Activated CD4-positive, CD25-positive, alpha-beta regulatory T cell treated with anti-CD3 and anti-CD28 coated beads, Interleukin-2, amount 50 U/mL, for 24 hours (primary cell): ENCODE measurements at regions not wholly inside any gene's neighbourhood (a gene's known extent, or its start where the extent isn't known, plus 50 kb on each side); places are given as distances from the start of the nearest gene placed in this dataset.

Experiments
- ATAC-seq, 2 donors: fragments of 150-1000 bp; cut with Tn5 transposase; one replicate each; pipeline ENCODE4 v1.10.0; 2021; ENCODE audit warnings: mild to moderate bottlenecking in 1 of 2, moderate library complexity in 1 of 2

- no peak for ATAC-seq
Observed at GRCh38 chr16:6252541-6252940, 1080.1 kb upstream of the RBFOX1 start.

DNA sequence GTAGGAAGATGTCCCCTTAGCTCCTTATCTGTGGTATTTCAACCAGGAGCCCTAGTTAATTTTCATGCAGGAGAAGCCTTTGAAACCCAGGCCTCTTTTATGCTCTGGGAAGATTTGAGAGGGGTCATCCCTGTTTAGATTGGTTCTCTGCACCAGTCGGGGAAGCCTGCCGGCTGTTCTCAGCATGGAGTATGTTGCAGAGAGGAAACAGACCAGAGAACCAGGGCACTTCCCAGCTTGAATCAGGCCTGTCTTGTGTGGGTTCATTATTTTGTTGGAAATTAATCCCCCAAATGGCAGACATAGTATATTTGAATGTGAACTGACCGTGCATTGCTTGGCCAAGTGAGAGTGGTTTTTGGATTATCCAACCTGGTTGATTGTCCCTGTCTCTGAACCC lies 1082.1 kb upstream of the RBFOX1 start:
- no peak for ATAC-seq

GRCh38 chr16:6249863-6250262 lies 1082.8 kb upstream of the RBFOX1 start:
- no peak for ATAC-seq

DNA sequence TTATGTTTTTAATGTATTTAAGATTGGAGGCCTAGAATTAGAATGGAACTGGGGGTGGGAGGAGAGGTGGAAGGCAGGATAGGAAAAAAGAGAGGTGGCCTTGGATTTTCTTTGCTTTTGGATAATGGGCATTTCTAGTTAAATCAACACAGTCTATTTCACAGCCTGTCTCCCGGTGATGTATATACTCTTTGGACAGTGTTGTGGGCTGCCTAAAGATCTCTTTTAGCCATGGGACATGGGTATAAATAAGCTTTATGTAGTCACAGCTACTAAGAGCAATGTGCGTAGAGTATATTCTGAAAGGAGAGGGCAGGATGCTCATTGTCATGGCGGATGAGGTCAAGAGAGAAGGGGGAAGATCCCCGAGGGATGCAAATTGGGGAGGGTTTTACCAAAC lies 1084.4 kb upstream of the RBFOX1 start:
- no peak for ATAC-seq

DNA sequence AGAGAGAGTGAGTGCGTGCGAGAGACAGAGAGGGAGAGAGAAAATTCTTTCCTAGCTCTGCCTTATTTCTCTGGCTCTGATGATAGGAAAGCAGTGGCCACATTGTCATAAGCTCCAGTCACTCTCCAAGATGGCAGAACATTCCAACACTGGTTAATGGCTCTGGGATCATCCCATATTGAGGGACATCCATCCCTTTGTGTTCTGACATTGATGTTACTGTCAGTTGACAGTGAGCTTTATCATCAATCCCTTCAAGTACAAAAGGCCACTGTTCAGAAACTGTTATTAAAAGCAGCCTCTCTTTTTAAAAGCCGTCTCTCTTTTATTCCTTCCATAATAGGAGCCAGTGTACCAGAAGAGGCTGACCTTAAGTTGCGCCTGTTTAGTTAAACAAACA lies 1084.9 kb upstream of the RBFOX1 start:
- no peak for ATAC-seq

GRCh38 chr16:6247150-6247549 lies 1085.5 kb upstream of the RBFOX1 start:
- ATAC-seq = no peak

- no peak for ATAC-seq
Observed at GRCh38 chr16:6246266-6246665, 1086.4 kb upstream of the RBFOX1 start.

DNA sequence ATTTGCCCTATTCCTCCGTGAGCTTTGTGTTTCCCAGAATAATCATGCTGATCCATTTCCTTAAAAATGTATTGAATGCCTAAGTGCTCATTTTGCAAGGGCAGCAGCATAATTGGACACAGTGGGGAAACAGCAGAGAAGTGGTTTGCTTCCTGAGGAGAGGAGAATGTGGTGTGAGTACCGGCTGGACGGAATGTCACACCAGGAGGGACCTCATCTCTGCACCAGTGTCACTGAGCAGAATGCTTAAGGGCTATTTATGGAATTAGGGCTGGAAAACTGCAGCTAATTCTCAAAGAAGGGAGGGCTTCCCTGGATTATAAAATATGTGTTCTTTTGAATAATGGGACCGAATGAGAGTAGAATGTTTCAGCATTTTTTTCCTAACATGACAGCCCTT lies 1100.6 kb upstream of the RBFOX1 start:
- no peak for ATAC-seq

DNA sequence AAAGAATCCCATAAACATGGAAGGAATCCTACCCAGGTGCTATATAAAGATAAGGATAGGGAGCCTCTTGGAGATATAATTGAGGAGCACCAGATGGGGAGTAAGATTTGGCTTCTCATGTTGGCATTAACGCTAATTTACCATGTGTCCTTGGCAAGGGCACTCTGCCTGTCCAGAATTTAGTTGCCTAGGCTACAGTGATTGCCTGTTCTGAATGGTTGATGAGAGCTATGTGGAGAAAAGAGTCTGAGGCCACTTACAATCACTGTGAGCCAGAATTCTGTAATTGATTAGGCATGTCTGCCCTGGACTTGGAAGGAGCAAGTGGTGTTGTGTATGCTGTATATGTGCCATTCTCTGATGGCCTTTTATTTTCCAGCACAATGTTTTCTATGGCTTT lies 1101.2 kb upstream of the RBFOX1 start:
- ATAC-seq = no peak

DNA sequence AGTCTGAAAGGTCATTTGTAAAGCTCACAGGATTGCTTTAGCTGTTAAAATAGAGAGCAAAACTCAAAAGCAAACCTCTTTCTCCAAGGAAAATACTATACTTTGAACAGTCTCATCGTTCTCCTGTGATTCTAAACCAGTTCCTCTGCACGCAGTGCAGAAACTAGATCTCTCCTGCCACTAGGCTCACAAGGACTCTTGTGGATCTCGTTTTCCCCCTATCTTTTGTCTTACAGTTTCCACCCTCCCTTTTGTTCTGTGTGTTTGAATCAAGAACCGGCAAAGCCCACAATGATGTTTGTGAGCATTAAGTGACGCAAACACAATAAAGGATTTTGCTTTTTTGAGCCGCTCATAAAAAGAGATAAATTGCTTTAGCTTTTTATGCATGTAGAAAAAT lies 1103.5 kb upstream of the RBFOX1 start:
- ATAC-seq = no peak

- no peak for ATAC-seq
Observed at GRCh38 chr16:6218855-6219254, 1113.8 kb upstream of the RBFOX1 start.

GRCh38 chr16:6216836-6217235 lies 1115.8 kb upstream of the RBFOX1 start:
- no peak for ATAC-seq

DNA sequence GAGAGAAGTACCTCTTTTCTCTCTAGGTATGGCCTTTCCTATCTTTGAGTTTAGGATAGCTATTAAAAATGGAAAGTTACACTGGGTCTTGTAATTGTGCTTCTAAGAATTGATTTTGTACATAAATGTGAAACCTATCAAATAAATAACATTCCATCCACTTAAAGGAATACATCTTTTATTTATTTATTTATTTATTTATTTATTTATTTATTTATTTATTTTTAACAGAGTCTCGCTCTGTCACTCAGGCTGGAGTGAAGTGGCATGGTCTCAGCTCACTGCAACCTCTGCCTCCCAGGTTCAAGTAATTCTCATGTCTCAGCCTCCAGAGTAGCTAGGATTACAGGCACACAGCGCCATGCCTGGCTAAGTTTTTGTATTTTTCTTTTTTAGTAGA lies 1114.0 kb upstream of the EEF2KMT start:
- ATAC-seq = no peak

GRCh38 chr16:6209355-6209930 lies 1111.8 kb upstream of the EEF2KMT start:
- ATAC-seq = no peak

GRCh38 chr16:6207580-6207979 lies 1110.0 kb upstream of the EEF2KMT start:
- ATAC-seq = no peak

DNA sequence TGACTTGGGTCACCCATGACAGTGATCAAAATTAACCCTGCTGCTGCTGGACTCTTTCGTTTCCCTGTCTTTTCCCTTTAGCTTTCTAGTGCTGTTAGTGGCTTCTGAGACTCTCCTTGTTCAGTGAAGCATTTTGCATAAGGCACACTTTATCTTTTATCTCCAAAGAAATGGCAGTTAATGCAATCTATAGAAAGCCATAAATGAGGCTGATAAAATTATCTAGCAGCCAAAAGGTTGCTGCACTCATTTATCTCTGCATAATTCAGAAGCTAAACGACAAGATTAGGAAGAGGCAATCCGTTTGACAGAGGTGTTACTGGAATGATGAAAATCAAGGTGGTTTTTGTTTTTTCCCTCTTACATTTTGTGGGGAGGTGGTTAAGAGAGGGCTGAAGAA lies 1109.5 kb upstream of the EEF2KMT start:
- ATAC-seq = no peak

DNA sequence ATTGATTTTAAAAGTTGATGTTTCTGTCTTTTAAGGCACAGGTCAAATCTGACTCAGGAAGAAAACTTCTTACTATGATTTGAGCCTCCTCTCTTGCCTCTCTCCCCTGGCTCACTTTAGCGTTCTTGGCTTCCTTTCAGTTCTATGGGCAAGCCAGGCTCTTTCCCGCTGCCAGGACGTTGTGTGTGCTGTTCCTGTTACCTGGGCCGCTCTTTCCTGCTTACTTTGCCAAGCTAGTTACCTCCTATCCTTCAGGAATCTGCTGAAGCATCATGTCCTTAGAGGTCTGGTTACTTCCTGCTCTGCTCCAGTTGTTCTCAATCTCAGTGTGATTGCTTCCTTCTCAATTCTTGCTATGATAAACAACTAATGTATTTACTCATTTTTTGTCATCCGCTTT lies 1108.5 kb upstream of the EEF2KMT start:
- ATAC-seq = no peak

- ATAC-seq = no peak
Observed at GRCh38 chr16:6204945-6205344, 1107.3 kb upstream of the EEF2KMT start.

- no peak for ATAC-seq
Observed at GRCh38 chr16:6200861-6201260, 1103.3 kb upstream of the EEF2KMT start.

- ATAC-seq = no peak
Observed at GRCh38 chr16:6200271-6200670, 1102.7 kb upstream of the EEF2KMT start.

DNA sequence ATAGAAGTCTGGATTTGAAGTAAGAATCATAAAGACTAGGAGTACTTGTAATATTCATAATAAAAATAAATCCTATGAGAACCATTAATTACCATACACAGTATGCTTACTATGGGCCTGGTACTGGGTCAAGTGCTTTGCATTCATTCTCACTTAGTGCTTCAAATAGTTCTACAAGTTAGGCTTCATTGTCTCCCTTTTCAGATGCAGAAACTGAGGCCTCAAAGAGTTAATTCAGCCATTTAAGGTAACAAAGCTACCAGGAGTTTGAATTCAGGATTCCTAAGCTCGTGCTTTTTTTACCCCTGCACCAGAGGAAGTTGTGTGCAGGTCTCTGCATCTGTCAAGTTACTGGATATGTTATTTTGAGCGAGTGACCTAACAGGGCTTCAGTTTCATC lies 1098.4 kb upstream of the EEF2KMT start:
- no peak for ATAC-seq

GRCh38 chr16:6193718-6194117 lies 1096.1 kb upstream of the EEF2KMT start:
- ATAC-seq = no peak

- ATAC-seq = no peak
Observed at GRCh38 chr16:6192984-6193383, 1095.4 kb upstream of the EEF2KMT start.

DNA sequence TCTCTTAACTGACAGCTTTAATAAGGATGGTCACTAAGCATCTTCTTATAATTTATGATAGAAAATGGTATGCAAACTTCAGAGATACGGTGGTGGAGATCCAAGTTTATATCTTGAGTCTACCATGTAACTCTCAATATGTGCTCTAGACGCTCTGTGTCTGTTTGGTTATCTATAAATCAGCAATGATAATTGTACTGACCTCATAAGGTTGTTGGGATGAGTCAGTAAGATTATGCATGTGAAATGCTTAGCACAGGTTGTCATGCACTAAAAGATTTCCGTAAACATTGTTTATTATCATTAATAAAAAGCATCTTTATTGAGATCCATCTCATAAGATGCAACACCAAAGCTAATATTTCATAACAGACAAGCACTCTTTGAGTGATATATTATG lies 1094.9 kb upstream of the EEF2KMT start:
- ATAC-seq = no peak

DNA sequence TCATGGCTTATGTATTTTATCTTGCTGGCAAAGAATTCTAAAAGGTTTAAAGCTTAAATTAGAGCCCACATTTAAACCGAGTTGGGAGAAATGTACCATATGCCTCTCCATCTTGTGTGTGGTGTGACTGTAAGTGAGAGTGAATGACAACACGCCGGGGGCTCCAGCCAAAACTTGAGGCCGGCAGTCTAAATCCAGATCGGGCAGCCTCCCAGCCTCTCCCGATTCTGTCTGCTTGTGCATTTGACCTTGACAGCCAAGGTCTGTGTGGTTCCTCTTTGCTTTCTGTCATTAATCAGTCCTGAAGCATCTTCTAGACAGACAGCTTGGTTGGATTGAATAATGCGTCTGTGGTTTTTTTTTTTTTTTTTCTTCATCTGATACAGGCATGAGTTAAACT lies 1093.2 kb upstream of the EEF2KMT start:
- no peak for ATAC-seq

DNA sequence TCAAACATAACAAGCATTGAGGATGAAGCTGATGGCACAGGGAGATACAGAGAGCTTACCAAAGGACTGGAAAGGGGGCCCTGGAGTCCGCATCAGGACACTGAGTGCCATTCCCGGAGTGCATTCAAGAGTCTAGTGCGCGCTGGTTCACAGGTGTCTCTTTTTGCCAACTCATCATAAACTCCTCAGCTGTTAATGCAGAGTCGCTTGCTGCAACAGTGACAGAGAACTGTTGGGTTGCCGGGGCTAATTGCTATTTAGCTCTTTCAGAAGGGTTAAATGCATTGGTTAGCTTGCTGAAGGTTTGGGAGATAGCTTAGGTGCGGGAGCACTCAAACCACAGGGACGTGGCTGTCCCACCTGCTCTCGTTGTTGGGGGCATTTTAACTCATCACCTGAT lies 1091.6 kb upstream of the EEF2KMT start:
- ATAC-seq = no peak
